ENCODE measurements at regions not wholly inside any gene's neighbourhood (a gene's known extent, or its start where the extent isn't known, plus 50 kb on each side); places are given as distances from the start of the nearest gene placed in this dataset.
"Not testable (repeated sequence)": the region's sequence is repeated elsewhere in the genome, so short reads cannot be mapped to it uniquely, and the experiment has no call there.

DNA sequence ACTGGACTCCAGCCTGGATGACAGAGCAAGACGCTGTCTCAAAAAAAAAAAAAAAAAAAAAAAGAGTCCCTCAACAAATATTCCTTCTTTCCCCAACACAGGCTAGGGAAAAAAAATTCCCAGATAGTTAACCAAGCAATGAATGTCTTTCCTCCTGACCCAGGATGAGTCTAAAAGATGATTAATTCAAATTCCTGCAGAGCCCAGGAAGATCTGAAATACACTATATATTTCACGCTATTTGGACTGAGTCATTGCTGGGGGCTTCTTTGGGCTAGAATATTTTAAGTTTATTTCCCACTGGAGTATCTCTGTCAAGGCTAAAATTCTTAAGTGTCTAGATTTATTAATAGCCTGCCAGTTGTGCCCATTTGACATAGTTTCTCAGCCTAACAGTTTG lies 90.4 kb upstream of the OSBPL11 start:
- TF ChIP-seq EP300, POLR2AphosphoS5 (IDR thresholded peaks at IDR 0.05): not testable (repeated sequence)

Measured in gastroesophageal sphincter (tissue), 2 donors.